B cell (primary cell): ENCODE measurements at regions not wholly inside any gene's neighbourhood (a gene's known extent, or its start where the extent isn't known, plus 50 kb on each side); places are given as distances from the start of the nearest gene placed in this dataset.

Experiments used
- ATAC-seq: fragments of 200-7000 bp; cut with Tn5 transposase; one replicate; pipeline ENCODE4 v1.10.0; 2021; ENCODE audit warnings: low read depth, mild to moderate bottlenecking, moderate number of reproducible peaks, moderate library complexity
- CTCF ChIA-PET: fragments of 350-600 bp; sonication (Branson Sonifier 250); formaldehyde crosslinking; loops from one replicate; lab custom pipeline; 2021; ENCODE audit warnings: antibody characterized with exemption, inconsistent platforms; lab: Charles Lee
- POLR2A ChIA-PET: fragments of 350-600 bp; sonication (Branson Sonifier 250); formaldehyde crosslinking; loops from one replicate; lab custom pipeline; 2021; ENCODE audit warnings: antibody characterized with exemption; lab: Charles Lee
- DNase-seq: peaks from one replicate; pipeline ENCODE4 v3.0.0; 2013
- H2AFZ ChIP-seq: 2 replicates; pipeline ENCODE4 v1.6.1; 2012; ENCODE audit warnings: mild to moderate bottlenecking, low read depth, low read length; ENCODE audit not compliant: insufficient read depth, poor library complexity, severe bottlenecking
- H3K27ac ChIP-seq, 2 donors: 1 replicate in 1 of 2; 2 replicates in 1 of 2; pipeline ENCODE4 v1.5.1; 2012 to 2013; ENCODE audit warnings: low read length in 2 of 2, mild to moderate bottlenecking in 2 of 2, moderate library complexity in 1 of 2
- H3K27me3 ChIP-seq, 4 experiments: fragments of 200-600 bp in 1 of 4; sonication (generic) in 1 of 4; replicated peaks in 1 of 4; 1 replicate in 2 of 4; 2 replicates in 2 of 4; pipeline versions ENCODE4 v1.6.1 to v1.7.0; 2013 to 2016; ENCODE audit warnings: low read length in 3 of 4, mild to moderate bottlenecking in 2 of 4, mixed read lengths in 1 of 4, moderate library complexity in 1 of 4; ENCODE audit not compliant: insufficient read depth in 4 of 4, control insufficient read depth in 3 of 4; ENCODE audit errors: control extremely low read depth in 1 of 4
- H3K36me3 ChIP-seq, 2 experiments: replicated peaks in 1 of 2; 1 replicate in 1 of 2; 2 replicates in 1 of 2; pipeline versions ENCODE4 v1.6.1 to v1.7.1; 2013; ENCODE audit warnings: low read length in 1 of 2; ENCODE audit not compliant: insufficient read depth in 2 of 2, control insufficient read depth in 1 of 2; ENCODE audit errors: control extremely low read depth in 1 of 2, extremely low read depth in 1 of 2
- H3K4me1 ChIP-seq, 2 donors: fragments of 200-600 bp in 1 of 2; sonication (generic) in 1 of 2; 1 replicate in 1 of 2; 2 replicates in 1 of 2; pipeline versions ENCODE4 v1.5.1 to v1.6.1; 2013 to 2017; ENCODE audit warnings: low read length in 2 of 2; ENCODE audit not compliant: control insufficient read depth in 2 of 2, insufficient read depth in 2 of 2
- H3K4me2 ChIP-seq: replicated peaks from 2 replicates; pipeline ENCODE3; 2012; ENCODE audit warnings: mild to moderate bottlenecking, low read depth, low read length; ENCODE audit not compliant: poor library complexity, severe bottlenecking
- H3K4me3 ChIP-seq, 5 experiments: fragments of 200-600 bp in 1 of 5; sonication (generic) in 1 of 5; 1 replicate in 3 of 5; 2 replicates in 2 of 5; pipeline versions ENCODE4 v1.5.1 to v1.7.0; 2011 to 2016; ENCODE audit warnings: low read length in 4 of 5, mild to moderate bottlenecking in 4 of 5, low read depth in 2 of 5, control low read depth in 1 of 5, moderate library complexity in 1 of 5; ENCODE audit not compliant: insufficient read depth in 1 of 5; ENCODE audit errors: control extremely low read depth in 1 of 5, extremely low read depth in 1 of 5
- H3K79me2 ChIP-seq: fragments of 200-600 bp; sonication (generic); one replicate; pipeline ENCODE4 v1.6.0; 2016; ENCODE audit warnings: low read length; ENCODE audit not compliant: control insufficient read depth, insufficient read depth
- H3K9ac ChIP-seq: fragments of 200-600 bp; sonication (generic); 2 replicates; pipeline ENCODE4 v1.6.1; 2017; ENCODE audit warnings: mild to moderate bottlenecking, low read length, moderate library complexity
- H3K9me3 ChIP-seq, 3 donors: one replicate each; pipeline versions ENCODE4 v1.6.1 to v1.7.1; 2013; ENCODE audit warnings: low read length in 2 of 3; ENCODE audit not compliant: control insufficient read depth in 2 of 3, insufficient read depth in 1 of 3; ENCODE audit errors: control extremely low read depth in 1 of 3
- H4K20me1 ChIP-seq: 2 replicates; pipeline ENCODE4 v1.6.0; 2012; ENCODE audit warnings: mild to moderate bottlenecking, low read length; ENCODE audit not compliant: insufficient read depth, control insufficient read depth, poor library complexity, severe bottlenecking
- H3K27ac Mint-ChIP-seq: one replicate; pipeline ENCODE4 v1.8.0; 2021; ENCODE audit warnings: mixed read lengths
- H3K27me3 Mint-ChIP-seq: one replicate; pipeline ENCODE4 v1.8.0; 2021; ENCODE audit warnings: mixed read lengths
- H3K4me1 Mint-ChIP-seq: one replicate; pipeline ENCODE4 v1.8.0; 2021; ENCODE audit warnings: mixed read lengths
- H3K4me3 Mint-ChIP-seq: one replicate; pipeline ENCODE4 v1.8.0; 2021; ENCODE audit warnings: mixed read lengths
- H3K9me3 Mint-ChIP-seq: one replicate; pipeline ENCODE4 v1.8.0; 2022; ENCODE audit warnings: mixed read lengths; ENCODE audit not compliant: insufficient read depth
- CTCF ChIP-seq: fragments of 200-600 bp; IDR thresholded peaks from one replicate; pipeline ENCODE4 v1.8.0; 2022; ENCODE audit warnings: antibody characterized with exemption, mild to moderate bottlenecking
- EZH2 ChIP-seq: IDR thresholded peaks from 2 replicates; pipeline ENCODE4 v1.6.1; 2012; ENCODE audit warnings: borderline replicate concordance, low read depth, mild to moderate bottlenecking, moderate library complexity, low read length; ENCODE audit not compliant: insufficient read depth, poor library complexity, severe bottlenecking
- WGBS: methylation state at CpG from one replicate; pipeline ENCODE4 v1.1.5; 2013; ENCODE audit warnings: missing lambda C conversion rate; ENCODE audit not compliant: insufficient coverage; 5-methylcytosine and 5-hydroxymethylcytosine counted together
- intact Hi-C: fragments of 100-400 bp; cut with micrococcal nuclease; formaldehyde crosslinking; loops from one replicate; pipeline ENCODE4 v1.10.0; 2022

GRCh38 chr5:174251305-174252000, 205.9 kb downstream of the NSG2 start:
- no peak overlapping the region for H3K27ac Mint-ChIP-seq
- CTCF ChIA-PET: no interaction called here
- Histone ChIP-seq H2AFZ (no peak overlapping the region), H3K36me3 (no peaks in the 10 kb centered on the region), H3K9ac (no peak overlapping the region), H3K27ac (no peak overlapping the region), H3K4me1 (no peaks in the 10 kb centered on the region), H4K20me1 (no peaks in the 10 kb centered on the region), H3K27me3 (no peaks in the 10 kb centered on the region), H3K79me2 (no peaks in the 10 kb centered on the region), H3K9me3 (peaks cover 0 to 6% (median 0%) of the 10 kb centered on the region in 3 donors), H3K4me3 (no peak overlapping the region), H3K4me2 (no peak overlapping the region)
- WGBS: 68% methylated on average over 3 of the region's 5 CpGs
- H3K4me1 Mint-ChIP-seq: no peaks in the 10 kb centered on the region
- intact Hi-C loops: no loop called here
- DNase-seq (no peak), ATAC-seq (no peak)
- POLR2A ChIA-PET: no interaction called here
- TF ChIP-seq CTCF: no peak
- no peak for TF ChIP-seq EZH2
- no peak overlapping the region for H3K4me3 Mint-ChIP-seq
- no peaks in the 10 kb centered on the region for H3K9me3 Mint-ChIP-seq
- H3K27me3 Mint-ChIP-seq: peaks cover 7% of the 10 kb centered on the region

- Mint-ChIP-seq H3K9me3 (peaks cover 2% of the 10 kb centered on the region), H3K27me3 (peaks cover 7% of the 10 kb centered on the region), H3K4me3 (no peak overlapping the region), H3K27ac (no peak overlapping the region), H3K4me1 (no peaks in the 10 kb centered on the region)
- Histone ChIP-seq H3K79me2 (no peaks in the 10 kb centered on the region), H3K9ac (no peak overlapping the region), H3K4me2 (no peak overlapping the region), H3K36me3 (no peaks in the 10 kb centered on the region), H3K27ac (no peak overlapping the region), H3K27me3 (no peaks in the 10 kb centered on the region), H3K4me3 (no peak overlapping the region), H2AFZ (no peak overlapping the region), H3K4me1 (no peaks in the 10 kb centered on the region), H3K9me3 (peaks cover 0 to 7% (median 0%) of the 10 kb centered on the region in 3 donors), H4K20me1 (no peaks in the 10 kb centered on the region)
- no peak for DNase-seq
- ChIA-PET CTCF (no interaction called here), POLR2A (no interaction called here)
- ATAC-seq: no peak
- intact Hi-C loops: no loop called here
- TF ChIP-seq EZH2 (no peak), CTCF (no peak)
- WGBS: 100% methylated on average over 1 of the region's 1 CpG
Measured at GRCh38 chr5:174252121-174252520, 206.6 kb downstream of the NSG2 start.
